HG03139 (cell line): ENCODE measurements at regions not wholly inside any gene's neighbourhood (a gene's known extent, or its start where the extent isn't known, plus 50 kb on each side); places are given as distances from the start of the nearest gene placed in this dataset.

Source experiments
- ATAC-seq: cut with Tn5 transposase; IDR thresholded peaks from one replicate; pipeline ENCODE4 v1.9.1; 2021; ENCODE audit not compliant: unreplicated experiment

- ATAC-seq: no peak
Observed at GRCh38 chr5:142384014-142384413, 59.2 kb upstream of the SPRY4 start.

GRCh38 chr5:142382186-142382585 is 57.4 kb upstream of the SPRY4 start:
- ATAC-seq: no peak

GRCh38 chr5:142378737-142379634 is 54.2 kb upstream of the SPRY4 start:
- ATAC-seq: no peak

GRCh38 chr5:142375944-142376411 is 51.2 kb upstream of the SPRY4 start:
- ATAC-seq: no peak
